ENCODE measurements at regions not wholly inside any gene's neighbourhood (a gene's known extent, or its start where the extent isn't known, plus 50 kb on each side); places are given as distances from the start of the nearest gene placed in this dataset.
A peak's percentile ranks its signal among the peaks of the same experiment; 100 is the strongest.

DNA sequence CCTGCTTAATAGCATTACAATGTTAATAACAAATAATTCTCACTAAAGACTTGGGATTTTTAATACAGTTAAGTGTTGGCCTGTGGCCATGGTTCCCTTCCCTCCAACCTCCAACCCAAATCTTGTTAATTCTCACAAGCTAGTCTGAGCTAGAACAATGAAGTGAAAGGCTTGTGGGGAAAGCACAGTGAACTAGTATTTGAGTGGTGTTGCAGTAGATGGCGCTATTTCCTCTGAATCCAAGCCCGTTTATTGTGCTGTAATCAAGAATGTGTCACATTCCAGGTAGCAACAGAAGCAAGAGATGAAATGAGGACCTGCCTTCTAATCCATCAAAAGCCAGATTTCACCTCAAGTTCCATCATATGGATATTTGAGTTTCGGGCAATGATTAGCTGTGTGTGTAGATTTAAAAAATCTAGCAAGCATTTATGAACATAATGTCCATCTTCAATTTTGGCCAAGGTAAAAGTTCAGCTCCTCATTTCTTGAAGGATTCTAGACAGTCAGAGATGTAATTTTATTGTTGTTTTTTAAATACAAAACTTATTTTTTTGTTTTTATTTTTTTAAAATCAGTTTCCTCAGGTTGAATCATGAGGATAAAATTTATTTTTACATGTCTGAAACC is 160.7 kb downstream of the SQOR start:
- TF ChIP-seq, protein P1, sequence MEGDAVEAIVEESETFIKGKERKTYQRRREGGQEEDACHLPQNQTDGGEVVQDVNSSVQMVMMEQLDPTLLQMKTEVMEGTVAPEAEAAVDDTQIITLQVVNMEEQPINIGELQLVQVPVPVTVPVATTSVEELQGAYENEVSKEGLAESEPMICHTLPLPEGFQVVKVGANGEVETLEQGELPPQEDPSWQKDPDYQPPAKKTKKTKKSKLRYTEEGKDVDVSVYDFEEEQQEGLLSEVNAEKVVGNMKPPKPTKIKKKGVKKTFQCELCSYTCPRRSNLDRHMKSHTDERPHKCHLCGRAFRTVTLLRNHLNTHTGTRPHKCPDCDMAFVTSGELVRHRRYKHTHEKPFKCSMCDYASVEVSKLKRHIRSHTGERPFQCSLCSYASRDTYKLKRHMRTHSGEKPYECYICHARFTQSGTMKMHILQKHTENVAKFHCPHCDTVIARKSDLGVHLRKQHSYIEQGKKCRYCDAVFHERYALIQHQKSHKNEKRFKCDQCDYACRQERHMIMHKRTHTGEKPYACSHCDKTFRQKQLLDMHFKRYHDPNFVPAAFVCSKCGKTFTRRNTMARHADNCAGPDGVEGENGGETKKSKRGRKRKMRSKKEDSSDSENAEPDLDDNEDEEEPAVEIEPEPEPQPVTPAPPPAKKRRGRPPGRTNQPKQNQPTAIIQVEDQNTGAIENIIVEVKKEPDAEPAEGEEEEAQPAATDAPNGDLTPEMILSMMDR (conservative IDR thresholded peaks at IDR 0.05; ENCODE audit: low read depth, low read length) = peak; percentile 80
- no peak for TF ChIP-seq EZH2 (IDR thresholded peaks at IDR 0.05; ENCODE audit: borderline replicate concordance, low read depth, low read length, poor library complexity, severe bottlenecking)
